GM19324 (cell line): ENCODE measurements at regions not wholly inside any gene's neighbourhood (a gene's known extent, or its start where the extent isn't known, plus 50 kb on each side); places are given as distances from the start of the nearest gene placed in this dataset.
A peak's percentile ranks its signal among the peaks of the same experiment; 100 is the strongest.

Experiments used
- ATAC-seq: cut with Tn5 transposase; IDR thresholded peaks from one replicate; pipeline ENCODE4 v1.9.1; 2021; ENCODE audit warnings: mild to moderate bottlenecking, moderate library complexity; ENCODE audit not compliant: unreplicated experiment, low FRiP score

DNA sequence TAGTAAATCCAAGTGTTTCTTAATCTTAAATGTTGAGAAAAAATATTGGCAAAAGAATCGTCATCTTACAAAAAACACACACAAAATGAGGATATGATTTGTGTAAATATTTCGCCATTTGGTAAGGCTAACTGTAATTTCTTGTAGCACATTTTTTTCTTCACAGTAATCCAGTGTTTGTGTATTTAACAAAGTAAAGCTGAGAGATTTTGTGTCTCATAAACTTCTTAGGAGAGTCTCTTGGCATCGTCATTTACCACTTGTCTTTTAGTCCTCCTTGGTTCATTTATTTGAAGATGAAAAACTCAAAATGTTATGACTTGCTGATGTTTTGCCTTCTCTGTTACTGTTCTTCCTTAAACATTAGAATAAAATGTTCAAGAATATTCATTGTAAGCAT is 326.7 kb upstream of the PITX2 start:
- no peak for ATAC-seq

DNA sequence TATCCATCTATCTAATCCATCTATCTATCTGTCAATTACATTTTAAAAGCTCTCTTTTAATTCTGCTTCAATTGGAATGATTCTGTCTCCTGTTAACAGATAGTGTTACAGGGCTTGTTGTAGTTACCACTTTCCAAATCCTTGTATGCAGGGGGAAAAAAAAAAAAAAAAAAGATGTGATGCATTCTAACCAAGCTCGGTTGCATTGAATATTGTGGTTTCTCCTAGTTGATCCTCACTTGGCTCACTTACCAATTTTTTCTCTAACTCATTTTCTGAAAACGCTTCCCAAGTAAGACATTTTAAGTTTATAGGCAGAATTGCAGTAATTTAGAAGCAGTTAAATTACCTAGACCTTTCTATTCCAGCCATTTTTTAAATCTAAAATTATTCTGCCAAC is 327.9 kb upstream of the PITX2 start:
- no peak for ATAC-seq

GRCh38 chr4:110953191-110953590 is 330.3 kb upstream of the PITX2 start:
- no peak for ATAC-seq

- no peak for ATAC-seq
Observed at GRCh38 chr4:110953898-110954297, 331.0 kb upstream of the PITX2 start.

DNA sequence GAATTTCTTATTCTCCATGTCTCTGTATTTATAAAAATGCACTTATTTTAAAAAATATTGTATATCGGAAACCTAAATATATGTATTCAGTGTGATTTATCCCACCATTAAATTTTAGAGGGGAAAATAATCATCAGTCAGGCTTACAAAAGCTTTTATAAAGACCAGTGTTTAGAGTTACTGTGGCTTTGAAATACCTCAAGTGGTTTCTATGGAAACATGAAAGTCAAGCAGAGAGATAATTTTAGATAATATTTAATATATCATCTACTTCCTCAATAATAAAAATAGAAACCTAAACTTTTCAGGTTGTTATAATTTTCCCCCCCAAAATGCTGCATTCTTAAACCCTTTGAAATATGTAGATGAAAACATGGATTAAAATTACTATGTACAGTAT is 332.9 kb upstream of the PITX2 start:
- ATAC-seq: no peak

GRCh38 chr4:110959041-110959643 is 336.3 kb upstream of the PITX2 start:
- no peak for ATAC-seq

GRCh38 chr4:110961066-110961465 is 338.2 kb upstream of the PITX2 start:
- ATAC-seq: no peak

DNA sequence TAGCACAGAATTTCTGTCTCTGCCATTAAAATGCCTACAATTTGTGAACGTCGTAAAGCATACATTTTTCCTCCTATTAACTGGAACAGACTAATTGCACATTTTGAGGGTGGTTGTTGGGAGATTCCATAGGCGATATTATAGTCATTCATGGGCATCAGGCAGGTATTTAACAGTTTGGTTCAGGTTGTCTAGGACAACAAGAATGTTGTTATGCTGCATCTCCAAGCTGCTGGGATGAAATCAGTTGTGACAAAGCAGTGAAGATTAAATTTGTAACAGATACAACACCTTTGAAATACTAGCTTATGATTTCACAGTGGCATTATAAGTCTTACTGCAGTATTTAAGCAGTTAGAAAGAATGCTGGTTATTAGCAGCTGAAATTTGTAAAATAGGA is 339.7 kb upstream of the PITX2 start:
- no peak for ATAC-seq

DNA sequence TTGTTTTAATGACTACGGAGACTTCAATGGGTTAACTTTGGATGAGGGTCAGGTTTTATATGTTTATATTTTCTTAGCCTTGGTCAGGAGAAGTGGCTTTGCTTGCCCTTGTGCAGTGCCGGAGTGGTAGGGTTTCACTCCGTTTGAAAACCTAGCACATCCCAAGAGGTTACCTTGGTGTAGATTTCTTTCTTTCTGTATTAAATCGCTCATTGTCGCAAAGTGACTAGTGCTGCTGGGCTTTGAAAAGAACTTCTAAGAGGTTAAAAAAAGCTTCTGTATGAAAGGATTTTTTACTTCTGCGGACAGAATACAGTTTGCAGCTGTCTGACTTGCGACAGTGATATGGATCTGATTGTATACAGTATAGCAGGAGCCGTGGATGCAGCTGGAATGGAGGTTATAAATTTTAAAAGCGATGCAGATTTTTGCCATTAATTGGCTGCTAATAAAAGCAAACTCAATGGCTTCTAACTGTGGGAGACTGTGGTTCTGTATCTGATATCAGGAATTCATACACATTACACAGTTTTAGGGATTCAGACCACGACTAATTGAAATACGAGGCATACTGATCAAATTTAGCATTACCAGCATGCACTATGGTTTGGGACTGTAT is 340.9 kb upstream of the PITX2 start:
- no peak for ATAC-seq

GRCh38 chr4:110967936-110968335 is 345.1 kb upstream of the PITX2 start:
- ATAC-seq: no peak

GRCh38 chr4:110970642-110971041 is 347.8 kb upstream of the PITX2 start:
- peak; percentile 66 for ATAC-seq

GRCh38 chr4:110975338-110975737 is 352.5 kb upstream of the PITX2 start:
- ATAC-seq: no peak

- no peak for ATAC-seq
Observed at GRCh38 chr4:110977554-110977953, 354.7 kb upstream of the PITX2 start.

DNA sequence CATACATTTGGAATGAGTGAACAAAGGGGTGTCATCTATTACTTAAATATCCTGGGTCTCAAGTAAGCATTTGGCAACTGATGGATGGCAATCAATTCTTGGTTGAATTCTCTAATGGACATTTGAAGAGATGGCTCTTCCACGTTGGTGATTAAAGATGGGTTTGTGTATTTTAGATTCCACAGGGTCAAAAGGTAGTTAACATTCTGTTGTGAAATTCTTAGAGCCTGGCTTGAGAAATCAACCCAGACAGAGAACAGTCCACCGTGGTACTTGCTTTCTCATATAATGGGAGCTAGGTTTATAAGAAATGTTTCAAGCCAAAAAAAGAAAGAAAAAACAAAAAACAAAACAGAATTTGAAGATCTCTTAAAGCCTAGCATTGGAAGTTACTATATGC is 355.9 kb upstream of the PITX2 start:
- no peak for ATAC-seq

DNA sequence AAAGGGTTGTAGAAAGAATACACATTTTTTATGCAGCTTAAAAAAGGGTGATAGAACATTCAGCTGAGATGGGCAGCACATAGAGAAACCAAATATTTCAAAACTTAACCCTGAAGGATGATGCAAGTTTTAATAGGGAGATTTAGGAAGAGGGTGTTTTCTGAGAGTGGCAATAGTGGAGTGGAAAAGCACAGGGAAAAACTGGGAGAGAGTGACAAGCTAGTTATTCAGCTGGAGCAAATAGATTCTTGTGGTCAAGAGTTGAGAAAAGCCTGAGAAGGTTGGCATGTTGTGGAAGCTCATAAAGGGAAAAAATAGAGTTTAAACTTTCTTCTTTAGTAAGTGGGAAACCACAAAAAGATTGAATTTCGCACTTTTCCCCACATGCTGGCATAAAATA is 359.6 kb upstream of the PITX2 start:
- ATAC-seq: no peak

DNA sequence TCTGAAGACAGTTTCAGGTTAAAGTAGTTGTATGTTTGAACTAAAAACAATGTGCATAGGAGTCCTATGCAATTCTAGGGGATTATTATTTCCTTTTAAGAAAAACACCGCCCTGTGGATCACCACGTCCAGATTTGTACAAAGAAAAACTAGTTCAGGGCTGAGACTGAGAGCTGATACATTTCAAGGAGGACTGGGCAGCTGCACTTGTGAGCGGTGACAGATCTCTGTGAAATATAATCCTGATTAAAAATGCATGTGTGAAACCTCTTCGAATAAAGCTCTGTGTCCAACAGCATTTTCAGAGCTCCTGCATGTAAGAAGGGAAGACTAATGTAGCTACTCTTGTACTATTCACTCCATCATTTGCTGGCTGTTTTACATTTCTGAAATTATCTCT is 365.8 kb upstream of the PITX2 start:
- ATAC-seq: no peak

GRCh38 chr4:110989125-110989524 is 366.2 kb upstream of the PITX2 start:
- ATAC-seq: no peak

DNA sequence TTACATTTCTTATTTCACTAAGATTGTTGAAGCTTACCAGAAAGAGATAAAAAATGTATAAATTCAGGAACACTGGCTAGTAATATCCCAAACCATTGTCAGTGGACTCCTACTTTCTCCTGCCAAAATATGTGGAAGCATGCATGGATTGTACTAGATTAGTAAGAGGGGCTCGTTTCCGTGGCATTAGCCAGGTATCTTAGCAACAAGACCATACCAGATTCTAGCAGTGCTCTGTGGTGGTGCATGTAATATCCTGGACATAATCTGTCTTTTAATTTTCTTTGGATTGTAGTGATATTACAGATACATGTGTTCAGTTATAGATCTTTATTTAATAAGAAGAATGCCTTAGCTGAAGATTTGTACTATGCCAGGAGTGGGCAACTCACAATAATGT is 371.9 kb upstream of the PITX2 start:
- ATAC-seq: no peak

GRCh38 chr4:110998320-110998719 is 375.4 kb upstream of the PITX2 start:
- no peak for ATAC-seq

- no peak for ATAC-seq
Observed at GRCh38 chr4:111011458-111011857, 388.6 kb upstream of the PITX2 start.

GRCh38 chr4:111013846-111014245 is 391.0 kb upstream of the PITX2 start:
- ATAC-seq: no peak

DNA sequence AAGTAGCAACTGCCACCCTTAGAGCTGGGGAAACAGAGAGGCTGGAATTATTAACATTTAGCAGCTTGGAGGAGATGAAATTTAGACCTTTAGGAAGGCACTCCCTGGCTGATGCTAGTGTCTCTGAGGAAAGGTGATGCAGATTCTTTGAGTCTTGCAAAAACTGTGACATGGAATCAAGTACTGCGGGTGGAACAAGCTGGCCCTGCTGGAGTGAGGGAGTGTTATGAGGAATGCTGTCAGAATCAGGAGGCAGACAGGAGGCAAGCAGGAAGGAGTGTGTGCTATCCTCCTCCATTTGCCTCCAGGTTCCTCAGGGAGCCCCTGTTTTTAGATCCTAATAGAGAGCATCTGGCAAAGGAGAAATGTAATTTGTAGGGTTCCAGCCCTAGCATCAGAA is 391.7 kb upstream of the PITX2 start:
- ATAC-seq: no peak

- ATAC-seq: no peak
Observed at GRCh38 chr4:111016416-111016815, 393.5 kb upstream of the PITX2 start.
